ENCODE measurements at regions not wholly inside any gene's neighbourhood (a gene's known extent, or its start where the extent isn't known, plus 50 kb on each side); places are given as distances from the start of the nearest gene placed in this dataset.

DNA sequence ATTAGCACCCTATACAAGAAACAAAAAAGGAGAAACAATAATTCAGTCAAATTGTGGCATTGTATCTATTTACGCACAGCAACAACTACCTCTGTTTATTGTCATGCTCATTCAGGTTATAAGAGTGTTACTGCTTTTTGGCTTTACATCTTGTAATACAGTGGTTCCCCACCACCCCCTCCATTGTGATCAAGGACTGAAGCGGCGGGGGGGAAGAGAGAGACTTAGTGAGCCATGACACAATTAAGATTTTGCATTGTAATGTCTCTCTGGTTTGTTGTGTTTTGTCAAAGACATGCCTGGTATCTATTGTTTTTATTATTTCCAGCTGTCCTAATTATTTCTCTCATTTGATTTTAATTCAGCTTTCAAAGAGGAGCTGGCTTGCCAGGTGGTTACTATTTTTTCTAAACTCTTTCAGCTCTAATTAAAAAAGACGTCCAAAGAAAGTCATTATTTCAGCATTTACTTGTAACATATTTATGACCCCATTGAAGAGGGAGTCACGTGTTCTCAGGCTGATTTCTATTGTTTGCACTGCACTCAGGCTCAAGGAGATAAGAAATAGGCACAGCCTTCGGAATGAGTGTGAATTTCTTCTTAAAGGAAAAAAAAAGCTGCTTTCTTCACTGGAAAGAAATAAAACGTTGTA lies 234.4 kb upstream of the TBL1XR1 start:
- DNase-seq (ENCODE audit: low read depth): no peak

GRCh38 chr3:177435301-177435700 lies 238.0 kb upstream of the TBL1XR1 start:
- no peak for DNase-seq (ENCODE audit: low read depth)

- no peak for DNase-seq (ENCODE audit: low read depth)
Observed at GRCh38 chr3:177437513-177438337, 240.4 kb upstream of the TBL1XR1 start.

- DNase-seq (ENCODE audit: low read depth): no peak
Observed at GRCh38 chr3:177438596-177439220, 241.4 kb upstream of the TBL1XR1 start.

DNA sequence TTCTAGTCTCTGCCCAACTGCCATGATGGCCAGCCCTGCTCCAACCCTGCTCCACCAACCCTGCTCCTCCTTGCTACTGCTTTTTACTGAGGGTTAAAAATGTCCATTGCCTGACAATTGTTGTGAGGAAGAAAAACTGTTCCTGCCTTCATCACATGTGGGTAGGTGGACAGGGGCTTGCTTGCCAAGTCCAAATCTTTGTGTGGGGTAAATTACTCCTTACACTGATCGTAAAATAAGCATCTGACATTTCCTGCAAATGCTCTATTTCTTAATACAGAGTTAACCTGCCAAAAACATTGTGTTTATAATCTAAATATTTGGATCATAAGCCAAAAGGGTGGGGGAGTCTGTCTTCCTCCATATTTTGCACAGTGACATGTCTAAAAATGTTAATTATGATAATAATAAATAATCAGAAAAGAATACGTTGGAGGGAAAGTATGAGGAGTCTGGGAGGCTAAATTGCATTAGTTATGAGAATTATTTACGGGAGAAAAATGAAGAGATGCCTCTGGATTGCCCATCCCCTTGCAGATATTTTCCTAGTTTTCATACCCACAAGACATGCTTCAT lies 242.5 kb upstream of the TBL1XR1 start:
- DNase-seq (ENCODE audit: low read depth): no peak

GRCh38 chr3:177440456-177441104 lies 243.3 kb upstream of the TBL1XR1 start:
- no peak for DNase-seq (ENCODE audit: low read depth)

DNA sequence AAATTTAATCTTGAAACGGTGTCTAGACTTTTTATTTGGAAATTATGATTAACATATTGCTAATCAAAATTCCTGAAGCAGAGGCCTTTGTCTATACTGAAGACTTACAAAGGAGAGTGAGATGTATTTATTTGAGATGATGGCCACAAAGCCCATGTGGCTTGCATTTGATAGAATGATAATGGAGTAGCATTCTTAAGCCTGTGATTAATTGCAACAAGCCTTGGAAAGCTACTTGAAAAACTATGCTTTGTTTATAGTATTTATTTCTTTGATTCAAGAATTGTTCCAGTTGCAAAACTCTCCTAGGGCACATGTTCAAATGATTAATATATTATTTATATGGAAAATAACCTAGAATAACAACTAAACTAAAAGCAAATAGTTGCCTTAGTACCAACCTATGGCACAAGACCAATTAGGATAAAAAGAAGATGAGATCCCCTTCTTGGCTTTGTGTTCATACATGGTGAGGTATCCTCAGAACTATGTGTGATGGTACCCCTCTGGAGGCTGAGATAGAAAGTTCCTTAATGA lies 244.1 kb upstream of the TBL1XR1 start:
- no peak for DNase-seq (ENCODE audit: low read depth)

DNA sequence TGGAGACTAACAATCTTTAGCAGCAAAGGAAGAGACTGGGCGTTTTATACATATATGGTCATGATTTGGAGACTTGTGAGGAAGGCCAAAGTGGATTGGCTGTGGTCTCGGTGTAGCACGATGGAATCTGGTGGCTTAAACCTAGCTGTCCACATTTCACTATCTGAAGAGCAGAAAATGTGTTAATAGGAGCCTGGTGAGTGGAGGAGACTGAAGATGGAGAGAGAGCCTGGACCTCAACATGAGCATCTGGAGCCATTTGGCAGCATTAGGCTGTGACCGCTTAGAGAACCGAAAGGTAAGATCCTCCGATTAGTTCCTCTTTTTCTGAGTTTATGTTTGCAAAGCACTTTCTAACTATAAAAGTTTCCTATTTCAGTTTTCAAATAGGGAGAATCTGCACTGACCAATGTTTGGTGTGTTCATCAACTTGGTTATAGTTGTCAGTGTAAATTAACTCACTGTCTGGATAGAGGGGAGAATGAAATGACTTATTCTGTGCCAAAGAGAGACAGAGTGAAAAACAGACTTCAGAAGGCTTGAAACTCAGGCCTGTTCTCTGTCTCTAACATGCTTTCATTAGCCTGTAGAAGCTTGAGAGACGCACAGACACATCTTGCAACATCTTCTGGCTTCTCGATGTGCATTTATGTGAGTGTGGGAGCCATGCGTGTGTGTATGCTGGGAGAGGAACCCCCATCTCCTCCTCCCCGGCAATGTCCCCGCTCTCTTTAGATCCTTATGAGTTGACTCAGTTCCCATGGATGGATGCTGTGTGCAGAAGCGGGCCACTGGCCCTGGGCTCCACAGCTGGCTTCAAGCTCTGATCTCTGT lies 244.7 kb upstream of the TBL1XR1 start:
- no peak for DNase-seq (ENCODE audit: low read depth)

DNA sequence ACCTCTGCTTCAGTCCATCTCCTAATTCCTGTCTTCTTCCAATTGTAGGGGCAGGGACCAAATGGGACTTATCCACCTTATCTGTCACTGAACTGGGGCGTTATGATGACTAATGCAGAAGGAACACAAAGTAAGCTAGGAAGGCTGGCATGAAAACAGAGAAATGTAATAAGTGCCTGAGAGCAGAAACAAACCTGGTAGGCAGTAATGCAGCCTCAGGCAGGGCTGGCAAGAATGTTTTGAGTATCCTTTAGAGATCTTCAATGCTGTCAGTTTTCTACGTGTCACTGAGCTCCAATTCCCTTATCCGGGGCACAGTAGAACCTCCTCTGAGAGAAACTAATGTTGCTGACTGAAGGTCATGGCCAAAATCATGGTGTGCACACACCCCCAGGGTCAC lies 246.2 kb upstream of the TBL1XR1 start:
- no peak for DNase-seq (ENCODE audit: low read depth)

DNA sequence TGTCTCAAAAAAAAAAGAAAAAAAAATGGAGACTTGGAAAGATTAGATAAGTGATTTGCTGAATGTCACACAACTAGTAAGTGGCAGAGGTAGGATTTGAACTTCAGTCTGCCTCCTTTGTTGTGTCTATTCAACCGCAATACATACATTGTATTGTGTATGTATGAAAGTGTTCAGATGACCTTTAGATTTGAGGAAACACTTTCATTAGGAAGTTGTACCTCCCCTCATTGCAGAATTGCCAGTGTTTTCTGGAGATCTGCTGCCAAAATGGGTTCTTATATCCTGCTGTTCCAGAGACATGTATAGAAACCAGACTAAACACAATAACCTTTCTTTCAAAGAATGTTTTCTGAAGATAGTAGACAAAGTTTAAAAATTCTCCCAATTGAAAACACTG lies 247.4 kb upstream of the TBL1XR1 start:
- no peak for DNase-seq (ENCODE audit: low read depth)

- no peak for DNase-seq (ENCODE audit: low read depth)
Observed at GRCh38 chr3:177445549-177445948, 248.3 kb upstream of the TBL1XR1 start.

DNA sequence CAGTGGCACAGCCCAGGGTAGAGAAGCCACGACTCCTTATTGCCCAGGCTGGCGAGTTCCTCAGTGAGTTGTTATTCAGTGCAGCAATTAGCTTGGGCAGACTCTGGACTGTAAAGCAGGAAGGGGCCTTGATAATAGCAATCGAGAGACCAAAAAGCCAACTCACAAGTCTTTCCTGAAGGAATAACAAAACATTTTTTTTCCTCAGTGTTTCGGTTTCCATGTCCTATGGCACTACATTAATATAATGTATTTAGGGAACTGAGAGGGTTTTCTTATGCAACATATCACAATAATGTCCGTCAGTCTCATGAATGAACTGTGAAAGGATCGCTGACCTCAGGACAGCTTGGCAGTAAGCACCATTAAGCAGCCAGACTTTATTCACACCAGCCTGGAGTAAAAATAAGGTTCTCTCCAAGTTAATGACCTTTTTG lies 248.9 kb upstream of the TBL1XR1 start:
- no peak for DNase-seq (ENCODE audit: low read depth)

GRCh38 chr3:177447938-177448337 lies 250.7 kb upstream of the TBL1XR1 start:
- DNase-seq (ENCODE audit: low read depth): no peak

DNA sequence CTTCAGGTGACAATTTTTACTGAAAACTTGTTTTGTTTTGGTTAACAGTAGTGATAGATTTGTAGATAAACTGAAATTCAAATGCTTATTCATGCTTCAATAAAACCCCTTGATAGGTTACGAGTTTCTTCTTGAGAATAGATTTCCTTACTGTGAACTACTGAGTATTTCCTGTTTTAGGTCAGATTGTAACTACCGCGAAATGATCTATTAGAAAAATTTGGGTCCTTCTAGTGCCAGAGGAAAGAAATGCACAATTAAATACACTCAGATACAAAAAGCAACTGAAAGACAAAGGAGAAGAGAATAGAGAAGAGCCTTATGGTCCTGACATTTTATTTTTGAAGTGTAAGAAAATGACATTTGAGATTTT lies 251.7 kb upstream of the TBL1XR1 start:
- DNase-seq (ENCODE audit: low read depth): no peak

- no peak for DNase-seq (ENCODE audit: low read depth)
Observed at GRCh38 chr3:177449360-177450006, 252.2 kb upstream of the TBL1XR1 start.

DNA sequence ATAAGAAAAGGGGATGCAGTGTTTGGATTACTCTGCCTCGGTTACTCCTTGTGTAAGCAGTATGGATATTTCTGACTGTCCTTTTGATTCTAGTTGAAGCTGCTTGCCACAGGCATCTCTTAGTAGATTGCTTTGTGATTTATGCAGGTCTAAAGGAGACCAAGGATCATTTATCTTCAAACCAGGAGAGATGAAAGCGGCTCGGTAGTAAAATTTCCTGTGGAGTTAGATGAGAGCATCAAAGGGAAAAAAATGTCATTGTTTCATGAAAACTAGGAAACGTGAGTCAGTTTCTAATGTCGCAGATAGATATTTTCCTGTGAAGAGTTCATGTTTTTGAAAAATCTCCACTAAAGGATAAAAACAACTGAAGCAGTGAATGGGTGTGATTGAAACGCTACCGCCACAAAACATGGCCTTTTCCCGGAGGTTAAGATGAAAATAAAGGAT lies 254.0 kb upstream of the TBL1XR1 start:
- no peak for DNase-seq (ENCODE audit: low read depth)

- DNase-seq (ENCODE audit: low read depth): no peak
Observed at GRCh38 chr3:177451864-177452830, 254.9 kb upstream of the TBL1XR1 start.

GRCh38 chr3:177452831-177453450 lies 255.7 kb upstream of the TBL1XR1 start:
- no peak for DNase-seq (ENCODE audit: low read depth)

DNA sequence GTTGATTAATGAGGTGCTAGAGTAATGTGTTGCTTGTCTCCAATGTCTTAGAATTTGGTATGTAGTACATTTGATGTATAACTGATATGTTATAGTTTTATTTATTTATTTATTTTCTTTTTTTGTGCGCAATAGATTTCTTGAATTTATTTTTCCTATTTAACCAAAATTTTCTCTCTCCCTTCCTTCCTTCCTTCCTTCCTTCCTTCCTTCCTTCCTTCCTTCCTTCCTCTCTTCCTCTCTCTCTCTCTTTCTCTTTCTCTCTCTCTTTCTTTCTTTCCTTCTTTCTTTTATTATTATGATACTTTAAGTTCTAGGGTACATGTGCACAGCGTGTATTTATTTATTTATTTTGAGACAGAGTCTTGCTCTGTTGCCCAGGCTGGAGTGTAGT lies 256.2 kb upstream of the TBL1XR1 start:
- DNase-seq (ENCODE audit: low read depth): no peak
